ENCODE measurements at regions not wholly inside any gene's neighbourhood (a gene's known extent, or its start where the extent isn't known, plus 50 kb on each side); places are given as distances from the start of the nearest gene placed in this dataset.

DNA sequence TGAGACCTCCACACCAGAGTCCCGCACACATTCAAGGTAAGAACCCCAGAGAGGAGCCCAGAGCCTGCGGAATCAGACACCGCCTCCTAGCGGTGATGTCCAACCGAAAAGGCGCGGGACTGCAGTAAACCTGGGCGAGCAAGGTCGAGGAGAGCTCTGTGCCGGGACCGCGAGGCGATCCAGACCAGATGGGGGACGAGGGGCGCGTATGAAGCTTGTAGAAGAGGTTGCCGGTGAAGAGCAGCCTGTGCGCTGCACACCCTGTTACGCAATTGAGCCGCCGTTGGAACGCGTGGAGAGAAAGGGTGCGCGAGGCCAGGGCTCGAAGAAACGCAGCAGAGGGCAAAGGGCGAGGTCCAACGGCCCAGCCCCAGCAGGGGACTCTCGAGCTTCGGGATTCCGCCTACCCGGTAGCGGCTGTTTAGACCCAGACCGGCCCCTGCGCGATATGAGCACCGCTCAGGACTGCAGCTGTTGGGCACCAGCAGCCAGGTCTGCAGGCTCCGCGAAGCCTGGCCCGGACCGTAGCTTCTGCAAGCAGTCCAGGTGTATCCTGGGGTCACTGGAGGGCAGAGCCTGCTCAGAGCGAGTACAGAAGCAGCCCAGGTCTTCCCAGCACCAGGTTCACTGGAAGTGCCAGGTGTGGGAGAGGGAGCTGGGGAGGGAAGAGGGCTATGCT lies 65.9 kb upstream of the ZNF599 start:
- H3K27me3 ChIP-seq: no peaks in the 10 kb centered on the region
- peak overlapping the region; percentile 15 to 49 for H3K4me3 ChIP-seq
- peak; percentile 33 for DNase-seq
- intact Hi-C loops (cut with DNase I; ENCODE audit: low total_unique reads): no loop called here
- no peaks in the 10 kb centered on the region for H3K36me3 ChIP-seq (ENCODE audit: low read depth, missing control alignments)
- TF ChIP-seq POLR2A (IDR thresholded peaks at IDR 0.05): no peak
- TF ChIP-seq, protein P1, sequence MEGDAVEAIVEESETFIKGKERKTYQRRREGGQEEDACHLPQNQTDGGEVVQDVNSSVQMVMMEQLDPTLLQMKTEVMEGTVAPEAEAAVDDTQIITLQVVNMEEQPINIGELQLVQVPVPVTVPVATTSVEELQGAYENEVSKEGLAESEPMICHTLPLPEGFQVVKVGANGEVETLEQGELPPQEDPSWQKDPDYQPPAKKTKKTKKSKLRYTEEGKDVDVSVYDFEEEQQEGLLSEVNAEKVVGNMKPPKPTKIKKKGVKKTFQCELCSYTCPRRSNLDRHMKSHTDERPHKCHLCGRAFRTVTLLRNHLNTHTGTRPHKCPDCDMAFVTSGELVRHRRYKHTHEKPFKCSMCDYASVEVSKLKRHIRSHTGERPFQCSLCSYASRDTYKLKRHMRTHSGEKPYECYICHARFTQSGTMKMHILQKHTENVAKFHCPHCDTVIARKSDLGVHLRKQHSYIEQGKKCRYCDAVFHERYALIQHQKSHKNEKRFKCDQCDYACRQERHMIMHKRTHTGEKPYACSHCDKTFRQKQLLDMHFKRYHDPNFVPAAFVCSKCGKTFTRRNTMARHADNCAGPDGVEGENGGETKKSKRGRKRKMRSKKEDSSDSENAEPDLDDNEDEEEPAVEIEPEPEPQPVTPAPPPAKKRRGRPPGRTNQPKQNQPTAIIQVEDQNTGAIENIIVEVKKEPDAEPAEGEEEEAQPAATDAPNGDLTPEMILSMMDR (IDR thresholded peaks at IDR 0.05): peak in 1 of 3 experiments; percentile 33
- no peaks in the 10 kb centered on the region for H3K9me3 ChIP-seq
- H3K4me1 ChIP-seq: peaks cover 6% of the 10 kb centered on the region
- H3K27ac ChIP-seq: no peak overlapping the region
- WGBS, 2 donors: 9 to 11% methylated on average over 33 to 43 of the region's 43 CpGs

DNA sequence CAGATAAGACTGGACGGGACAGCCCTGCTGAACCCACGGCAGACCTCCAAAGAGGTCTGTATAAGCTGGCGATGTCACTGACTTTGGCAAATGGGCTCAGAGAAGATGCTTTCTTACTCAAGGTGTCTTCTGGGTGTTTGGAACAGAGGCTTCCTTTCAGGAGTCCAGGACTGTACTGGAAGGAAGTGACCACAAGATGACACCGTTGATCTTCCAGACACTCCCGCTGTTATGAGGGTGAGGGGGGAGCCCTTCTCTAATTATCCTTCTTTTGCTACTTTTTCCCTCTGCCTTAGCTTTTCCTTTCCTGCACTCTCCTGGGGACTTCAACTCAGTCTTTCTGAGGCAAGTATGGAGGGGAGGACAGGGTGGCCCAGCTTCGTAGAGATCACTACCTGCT lies 65.2 kb upstream of the ZNF599 start:
- DNase-seq: no peak
- Histone ChIP-seq H3K4me3 (peak overlapping the region; percentile 15 to 49), H3K9me3 (no peaks in the 10 kb centered on the region), H3K36me3 (ENCODE audit: low read depth, missing control alignments) (no peaks in the 10 kb centered on the region), H3K27ac (peak overlapping the region in 1 of 2 donors; percentile 50), H3K27me3 (no peaks in the 10 kb centered on the region), H3K4me1 (peaks cover 6% of the 10 kb centered on the region)
- 35 to 40% methylated on average over 6 of the region's 6 CpGs for WGBS, 2 donors
- intact Hi-C loops (cut with DNase I; ENCODE audit: low total_unique reads): no loop called here
- no peak for TF ChIP-seq POLR2A (IDR thresholded peaks at IDR 0.05)
- TF ChIP-seq, protein P1 (IDR thresholded peaks at IDR 0.05): no peak

DNA sequence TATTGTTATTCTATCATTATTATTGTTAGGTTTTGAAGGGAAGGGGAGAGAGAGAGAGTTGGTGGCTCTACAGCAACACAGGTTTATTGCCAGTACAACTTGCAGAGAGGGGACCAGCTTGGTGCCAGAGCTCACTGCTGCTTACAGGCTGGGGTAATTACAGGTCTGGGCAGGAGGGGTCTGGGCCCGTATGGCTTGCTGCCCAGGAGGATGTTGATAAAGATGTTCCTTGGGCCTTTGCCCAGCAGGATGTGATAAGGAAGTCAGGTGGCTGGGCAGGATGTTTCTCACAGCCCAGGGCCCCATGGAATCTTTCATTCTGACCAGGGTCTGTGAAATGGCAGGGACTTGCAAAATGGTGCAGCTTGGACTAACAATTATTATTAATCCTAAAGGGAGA lies 64.2 kb upstream of the ZNF599 start:
- H3K36me3 ChIP-seq (ENCODE audit: low read depth, missing control alignments): no peaks in the 10 kb centered on the region
- intact Hi-C loops (cut with DNase I; ENCODE audit: low total_unique reads): no loop called here
- H3K4me1 ChIP-seq: peaks cover 6% of the 10 kb centered on the region
- H3K4me3 ChIP-seq: no peak overlapping the region
- H3K27ac ChIP-seq: no peak overlapping the region
- 13 to 31% methylated on average over 1 of the region's 1 CpG for WGBS, 2 donors
- no peaks in the 10 kb centered on the region for H3K27me3 ChIP-seq
- no peaks in the 10 kb centered on the region for H3K9me3 ChIP-seq
- DNase-seq: peak; percentile 48
- TF ChIP-seq, protein P1 (IDR thresholded peaks at IDR 0.05): no peak
- no peak for TF ChIP-seq POLR2A (IDR thresholded peaks at IDR 0.05)

DNA sequence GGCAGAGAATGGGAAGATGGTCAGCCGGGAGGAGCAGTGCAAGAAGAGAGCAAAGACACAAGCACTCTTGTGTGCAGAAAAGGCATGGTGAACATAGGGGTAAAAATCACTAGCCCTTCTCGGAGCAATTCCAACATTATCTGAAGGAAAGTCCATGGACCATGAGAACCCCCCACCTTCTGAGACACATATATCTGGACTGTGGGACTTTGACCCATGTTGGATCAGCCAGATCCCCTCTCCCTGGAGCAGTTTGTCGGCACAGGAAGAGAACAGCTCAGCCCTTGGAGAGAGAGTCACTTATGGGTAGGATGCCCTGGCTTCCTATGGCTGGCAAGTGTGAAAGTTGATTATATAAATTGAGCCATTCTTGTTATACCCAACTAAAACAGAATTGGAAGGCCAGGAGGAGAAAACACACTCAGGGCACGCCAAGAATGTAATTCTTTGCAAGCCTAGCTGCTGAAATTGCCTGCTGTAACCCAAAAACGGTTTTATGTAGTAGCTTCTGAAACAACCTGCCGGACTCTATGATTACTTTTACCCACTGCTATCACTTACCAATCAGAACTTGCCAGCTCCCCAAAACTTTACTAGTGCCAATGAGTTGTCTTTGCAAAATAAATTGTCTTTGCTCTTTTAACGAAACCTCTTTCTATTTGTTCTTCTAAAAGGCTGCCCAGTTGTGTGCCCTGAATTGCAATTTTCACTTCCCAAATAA lies 62.8 kb upstream of the ZNF599 start:
- no peak overlapping the region for H3K4me3 ChIP-seq
- H3K9me3 ChIP-seq: no peaks in the 10 kb centered on the region
- H3K36me3 ChIP-seq (ENCODE audit: low read depth, missing control alignments): no peaks in the 10 kb centered on the region
- H3K4me1 ChIP-seq: peaks cover 6% of the 10 kb centered on the region
- WGBS, 2 donors: 86 to 91% methylated on average over 7 of the region's 7 CpGs
- intact Hi-C loops (cut with DNase I; ENCODE audit: low total_unique reads): no loop called here
- no peak overlapping the region for H3K27ac ChIP-seq
- H3K27me3 ChIP-seq: no peaks in the 10 kb centered on the region
- TF ChIP-seq POLR2A (IDR thresholded peaks at IDR 0.05): no peak
- TF ChIP-seq, protein P1 (IDR thresholded peaks at IDR 0.05): no peak
- DNase-seq: no peak

Measured in testis (tissue), 2 donors.